ENCODE measurements at regions not wholly inside any gene's neighbourhood (a gene's known extent, or its start where the extent isn't known, plus 50 kb on each side); places are given as distances from the start of the nearest gene placed in this dataset.

DNA sequence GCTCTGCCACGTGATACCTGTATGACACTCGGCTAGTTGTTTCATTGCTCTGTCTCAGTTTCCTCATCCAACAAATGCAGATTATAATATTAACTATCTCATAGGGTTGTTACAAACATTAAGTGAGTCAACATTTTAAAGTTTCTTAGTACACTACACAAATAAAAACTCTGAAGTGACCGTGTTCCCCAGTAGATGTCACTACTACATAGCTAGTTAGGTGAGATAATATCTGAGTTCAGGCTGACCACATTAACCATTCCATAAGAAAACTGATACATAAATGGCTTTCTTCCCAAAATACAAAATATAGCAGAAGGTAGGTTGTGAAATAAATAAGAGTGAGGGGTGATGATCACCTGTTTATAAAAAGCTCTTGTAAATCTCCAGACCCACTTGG, 214.1 kb downstream of the NUF2 start:
- TF ChIP-seq, protein P1, sequence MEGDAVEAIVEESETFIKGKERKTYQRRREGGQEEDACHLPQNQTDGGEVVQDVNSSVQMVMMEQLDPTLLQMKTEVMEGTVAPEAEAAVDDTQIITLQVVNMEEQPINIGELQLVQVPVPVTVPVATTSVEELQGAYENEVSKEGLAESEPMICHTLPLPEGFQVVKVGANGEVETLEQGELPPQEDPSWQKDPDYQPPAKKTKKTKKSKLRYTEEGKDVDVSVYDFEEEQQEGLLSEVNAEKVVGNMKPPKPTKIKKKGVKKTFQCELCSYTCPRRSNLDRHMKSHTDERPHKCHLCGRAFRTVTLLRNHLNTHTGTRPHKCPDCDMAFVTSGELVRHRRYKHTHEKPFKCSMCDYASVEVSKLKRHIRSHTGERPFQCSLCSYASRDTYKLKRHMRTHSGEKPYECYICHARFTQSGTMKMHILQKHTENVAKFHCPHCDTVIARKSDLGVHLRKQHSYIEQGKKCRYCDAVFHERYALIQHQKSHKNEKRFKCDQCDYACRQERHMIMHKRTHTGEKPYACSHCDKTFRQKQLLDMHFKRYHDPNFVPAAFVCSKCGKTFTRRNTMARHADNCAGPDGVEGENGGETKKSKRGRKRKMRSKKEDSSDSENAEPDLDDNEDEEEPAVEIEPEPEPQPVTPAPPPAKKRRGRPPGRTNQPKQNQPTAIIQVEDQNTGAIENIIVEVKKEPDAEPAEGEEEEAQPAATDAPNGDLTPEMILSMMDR (IDR thresholded peaks at IDR 0.05; ENCODE audit: borderline replicate concordance, extremely low read depth, low read length, poor library complexity, severe bottlenecking): peak; percentile 32
- TF ChIP-seq EZH2 (IDR thresholded peaks at IDR 0.05; ENCODE audit: borderline replicate concordance, low read depth, low read length, severe bottlenecking): no peak
